ENCODE measurements at regions not wholly inside any gene's neighbourhood (a gene's known extent, or its start where the extent isn't known, plus 50 kb on each side); places are given as distances from the start of the nearest gene placed in this dataset.

GRCh38 chr5:112648264-112648663 lies 89.4 kb upstream of the APC start:
- no peaks in the 10 kb centered on the region for H3K9me3 Mint-ChIP-seq (ENCODE audit: low read depth)
- ATAC-seq = no peak
- H3K4me1 Mint-ChIP-seq = no peaks in the 10 kb centered on the region
- no peak for DNase-seq
- CTCF ChIA-PET = no interaction called here
- H3K4me3 Mint-ChIP-seq = no peak overlapping the region
- H3K36me3 Mint-ChIP-seq = no peaks in the 10 kb centered on the region
- H3K27me3 Mint-ChIP-seq = peaks cover 9% of the 10 kb centered on the region
- H3K27ac Mint-ChIP-seq = no peak overlapping the region

DNA sequence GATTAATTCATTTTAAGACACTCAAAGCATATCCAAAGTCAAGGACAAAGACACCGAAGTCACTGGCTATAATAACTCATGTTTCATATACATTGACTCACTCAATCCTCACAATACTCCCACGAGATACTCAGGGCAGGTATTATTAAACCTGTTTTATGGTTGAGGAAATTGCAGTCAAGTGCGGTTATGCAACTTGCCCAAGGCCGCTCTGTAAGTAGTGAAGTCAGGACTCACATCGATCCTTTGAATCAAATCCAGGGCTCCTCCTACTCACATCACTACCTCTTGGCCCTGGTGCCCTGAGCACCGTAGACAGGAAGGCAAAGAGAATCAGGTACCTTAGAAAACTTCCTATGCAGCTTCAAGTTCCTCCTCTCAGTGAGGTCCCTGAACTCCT lies 87.8 kb upstream of the APC start:
- H3K4me1 Mint-ChIP-seq = no peaks in the 10 kb centered on the region
- CTCF ChIA-PET = no interaction called here
- no peaks in the 10 kb centered on the region for H3K9me3 Mint-ChIP-seq (ENCODE audit: low read depth)
- H3K4me3 Mint-ChIP-seq = no peak overlapping the region
- H3K27ac Mint-ChIP-seq = no peak overlapping the region
- ATAC-seq (no peak), DNase-seq (no peak)
- no peaks in the 10 kb centered on the region for H3K36me3 Mint-ChIP-seq
- H3K27me3 Mint-ChIP-seq = peaks cover 10% of the 10 kb centered on the region

DNA sequence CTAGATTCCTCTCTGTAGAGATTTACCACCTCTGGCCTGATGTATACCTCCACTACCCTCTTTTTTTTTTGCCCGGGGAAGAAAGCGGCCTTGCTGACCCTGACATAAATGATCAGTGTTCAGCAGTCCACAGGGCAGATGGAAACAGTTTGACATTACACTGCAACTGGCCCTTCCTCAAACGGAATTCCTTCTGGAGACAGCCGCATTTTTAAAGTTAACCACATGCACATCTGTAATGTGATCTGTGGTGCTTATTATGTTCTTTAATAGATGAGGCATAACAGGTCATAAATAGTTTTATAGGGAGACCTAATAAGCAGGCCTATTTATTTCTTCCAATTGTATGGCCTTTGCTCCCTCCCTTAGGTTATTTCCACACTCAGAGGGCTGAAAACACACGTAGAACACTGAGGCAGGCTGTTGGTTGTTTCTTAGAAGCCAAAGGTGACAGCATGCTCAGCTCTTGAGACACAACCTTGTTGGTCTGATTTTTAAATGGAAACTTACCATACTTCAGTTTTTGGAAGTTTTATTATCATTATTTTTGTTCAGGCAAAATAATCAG lies 84.0 kb upstream of the APC start:
- CTCF ChIA-PET = no interaction called here
- no peak overlapping the region for H3K27ac Mint-ChIP-seq

GRCh38 chr5:112655513-112655912 lies 82.2 kb upstream of the APC start:
- ATAC-seq (no peak), DNase-seq (no peak)
- Mint-ChIP-seq H3K27me3 (peaks cover 16% of the 10 kb centered on the region), H3K4me1 (no peaks in the 10 kb centered on the region), H3K9me3 (ENCODE audit: low read depth) (peaks cover 6% of the 10 kb centered on the region), H3K36me3 (no peaks in the 10 kb centered on the region), H3K4me3 (no peak overlapping the region), H3K27ac (no peak overlapping the region)
- CTCF ChIA-PET = no interaction called here

More for the DNA sequence above, 84.0 kb upstream of the APC start:
- no peak for ATAC-seq
- no peak overlapping the region for H3K4me3 Mint-ChIP-seq
- H3K9me3 Mint-ChIP-seq (ENCODE audit: low read depth) = no peaks in the 10 kb centered on the region
- no peaks in the 10 kb centered on the region for H3K36me3 Mint-ChIP-seq
- no peak for DNase-seq
- H3K4me1 Mint-ChIP-seq = no peaks in the 10 kb centered on the region
- peaks cover 10% of the 10 kb centered on the region for H3K27me3 Mint-ChIP-seq

GRCh38 chr5:112656451-112656850 lies 81.2 kb upstream of the APC start:
- H3K4me1 Mint-ChIP-seq = no peaks in the 10 kb centered on the region
- H3K4me3 Mint-ChIP-seq = no peak overlapping the region
- H3K36me3 Mint-ChIP-seq = peaks cover 3% of the 10 kb centered on the region
- DNase-seq (no peak), ATAC-seq (no peak)
- CTCF ChIA-PET = no interaction called here
- H3K27me3 Mint-ChIP-seq = peaks cover 25% of the 10 kb centered on the region
- H3K27ac Mint-ChIP-seq = no peak overlapping the region
- H3K9me3 Mint-ChIP-seq (ENCODE audit: low read depth) = peaks cover 8% of the 10 kb centered on the region

GRCh38 chr5:112657804-112658203 lies 79.9 kb upstream of the APC start:
- no peak overlapping the region for H3K4me3 Mint-ChIP-seq
- peaks cover 32% of the 10 kb centered on the region for H3K27me3 Mint-ChIP-seq
- H3K27ac Mint-ChIP-seq = no peak overlapping the region
- ATAC-seq (no peak), DNase-seq (no peak)
- CTCF ChIA-PET = no interaction called here
- no peaks in the 10 kb centered on the region for H3K4me1 Mint-ChIP-seq
- H3K36me3 Mint-ChIP-seq = peaks cover 3% of the 10 kb centered on the region
- H3K9me3 Mint-ChIP-seq (ENCODE audit: low read depth) = peaks cover 8% of the 10 kb centered on the region

DNA sequence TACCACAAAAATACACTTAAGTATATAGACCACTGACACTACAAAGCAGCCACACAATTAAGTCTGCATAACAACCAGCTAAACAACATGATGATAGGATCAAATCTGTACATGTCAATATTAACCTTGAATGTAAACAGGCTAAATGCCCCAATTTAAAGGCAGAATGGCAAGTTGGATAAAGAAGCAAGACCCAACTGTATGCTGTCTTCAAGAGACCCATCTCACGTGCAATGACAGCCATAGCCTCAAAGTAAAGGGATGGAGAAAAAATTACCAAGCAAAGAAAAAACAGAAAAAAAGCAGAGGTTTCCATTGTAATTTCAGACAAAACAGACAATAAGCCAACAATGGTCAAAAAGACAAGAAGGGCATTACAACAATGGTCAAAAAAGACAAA lies 77.3 kb upstream of the APC start:
- H3K36me3 Mint-ChIP-seq = peaks cover 3% of the 10 kb centered on the region
- DNase-seq (no peak), ATAC-seq (no peak)
- no peak overlapping the region for H3K4me3 Mint-ChIP-seq
- no peak overlapping the region for H3K27ac Mint-ChIP-seq
- CTCF ChIA-PET = no interaction called here
- peaks cover 31% of the 10 kb centered on the region for H3K27me3 Mint-ChIP-seq
- peaks cover 8% of the 10 kb centered on the region for H3K9me3 Mint-ChIP-seq (ENCODE audit: low read depth)
- no peaks in the 10 kb centered on the region for H3K4me1 Mint-ChIP-seq

- Mint-ChIP-seq H3K4me3 (no peak overlapping the region), H3K9me3 (ENCODE audit: low read depth) (peaks cover 8% of the 10 kb centered on the region), H3K4me1 (no peaks in the 10 kb centered on the region), H3K27ac (no peak overlapping the region), H3K27me3 (peaks cover 31% of the 10 kb centered on the region), H3K36me3 (peaks cover 3% of the 10 kb centered on the region)
- DNase-seq (no peak), ATAC-seq (no peak)
- CTCF ChIA-PET = no interaction called here
These were observed 74.5 kb upstream of the APC start for GRCh38 chr5:112663146-112663545.

DNA sequence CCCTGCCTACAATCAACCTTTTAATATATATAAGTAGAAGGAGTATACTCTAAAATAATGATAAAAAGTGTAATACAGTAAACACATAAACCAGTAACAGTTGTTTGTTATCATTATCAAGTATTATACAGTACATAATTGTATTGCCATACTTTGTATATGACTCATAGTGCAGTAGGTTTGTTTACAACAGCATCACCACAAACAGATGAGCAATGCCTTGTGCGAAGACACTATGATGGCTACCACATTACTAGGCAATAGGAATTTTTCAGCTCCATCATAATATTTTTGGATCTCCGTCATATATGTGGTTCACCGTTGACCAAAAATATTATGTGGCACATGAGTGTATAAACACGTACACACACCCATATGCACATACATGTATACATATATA lies 69.7 kb upstream of the APC start:
- Mint-ChIP-seq H3K27me3 (peaks cover 20% of the 10 kb centered on the region), H3K27ac (no peak overlapping the region), H3K4me3 (no peak overlapping the region), H3K4me1 (no peaks in the 10 kb centered on the region), H3K36me3 (no peaks in the 10 kb centered on the region), H3K9me3 (ENCODE audit: low read depth) (no peaks in the 10 kb centered on the region)
- CTCF ChIA-PET = no interaction called here
- ATAC-seq (no peak), DNase-seq (no peak)

GRCh38 chr5:112668911-112669310 lies 68.8 kb upstream of the APC start:
- Mint-ChIP-seq H3K9me3 (ENCODE audit: low read depth) (no peaks in the 10 kb centered on the region), H3K4me1 (no peaks in the 10 kb centered on the region), H3K27ac (no peak overlapping the region), H3K27me3 (peaks cover 21% of the 10 kb centered on the region), H3K4me3 (no peak overlapping the region), H3K36me3 (no peaks in the 10 kb centered on the region)
- CTCF ChIA-PET = no interaction called here
- DNase-seq (no peak), ATAC-seq (no peak)

DNA sequence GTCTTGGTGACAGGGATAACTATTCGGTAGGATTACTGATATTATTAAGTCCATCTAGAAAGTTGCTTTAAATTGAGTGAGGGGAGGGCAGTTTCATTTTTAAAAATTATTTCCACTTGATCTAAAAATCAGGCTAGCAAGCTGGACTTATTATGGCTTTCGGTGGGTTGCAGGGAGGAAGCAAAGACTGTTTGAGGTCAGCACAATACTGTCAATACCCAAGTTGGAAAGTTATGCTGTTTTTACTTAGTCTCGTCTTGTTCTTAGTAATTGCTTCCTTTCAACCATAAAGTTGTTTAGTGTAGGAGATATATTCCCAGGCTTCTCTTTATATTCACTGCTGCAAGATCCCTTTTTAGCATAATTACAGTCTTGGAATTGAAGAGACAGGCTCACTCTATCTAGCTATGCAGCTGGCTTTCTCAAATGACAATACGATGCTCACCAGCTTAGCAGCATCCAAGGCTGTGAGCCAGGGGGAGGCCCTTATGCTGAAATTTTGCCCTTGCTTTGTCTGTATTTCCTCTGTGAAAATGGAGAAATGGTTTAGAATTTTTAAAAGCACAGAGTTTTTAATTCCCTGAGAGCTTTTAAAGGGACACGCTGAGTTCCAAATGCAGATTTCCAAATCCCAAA lies 68.2 kb upstream of the APC start:
- ATAC-seq = no peak

DNA sequence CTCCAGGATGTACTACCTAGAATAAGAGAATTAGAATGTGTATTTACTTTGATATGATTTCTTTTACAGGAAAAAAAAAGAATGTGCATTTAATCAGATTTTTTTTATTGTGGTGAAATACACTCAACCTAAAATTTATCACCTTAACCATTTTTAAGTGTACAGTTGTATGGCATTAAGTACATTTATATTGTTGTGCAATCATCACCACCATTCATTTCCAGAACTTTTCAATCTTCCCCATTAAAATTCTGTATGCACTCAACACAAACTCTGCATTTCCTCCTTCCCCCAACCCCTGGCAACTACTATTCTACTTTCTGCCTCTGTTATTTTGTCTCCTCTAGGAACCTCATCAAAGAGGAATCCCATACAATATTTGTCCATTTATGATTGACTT lies 66.0 kb upstream of the APC start:
- CTCF ChIA-PET = no interaction called here
- Mint-ChIP-seq H3K4me3 (no peak overlapping the region), H3K27ac (no peak overlapping the region), H3K9me3 (ENCODE audit: low read depth) (no peaks in the 10 kb centered on the region), H3K27me3 (peaks cover 37% of the 10 kb centered on the region), H3K4me1 (no peaks in the 10 kb centered on the region), H3K36me3 (no peaks in the 10 kb centered on the region)
- ATAC-seq (no peak), DNase-seq (no peak)

More for the DNA sequence above, 68.2 kb upstream of the APC start:
- peaks cover 24% of the 10 kb centered on the region for H3K27me3 Mint-ChIP-seq
- no peaks in the 10 kb centered on the region for H3K4me1 Mint-ChIP-seq
- no peaks in the 10 kb centered on the region for H3K9me3 Mint-ChIP-seq (ENCODE audit: low read depth)
- no peak overlapping the region for H3K4me3 Mint-ChIP-seq
- DNase-seq = no peak
- H3K27ac Mint-ChIP-seq = no peak overlapping the region
- CTCF ChIA-PET = no interaction called here
- no peaks in the 10 kb centered on the region for H3K36me3 Mint-ChIP-seq

GRCh38 chr5:112681481-112681908 lies 56.2 kb upstream of the APC start:
- no peaks in the 10 kb centered on the region for H3K36me3 Mint-ChIP-seq
- DNase-seq (no peak), ATAC-seq (no peak)
- no peaks in the 10 kb centered on the region for H3K9me3 Mint-ChIP-seq (ENCODE audit: low read depth)
- no peak overlapping the region for H3K4me3 Mint-ChIP-seq
- H3K27ac Mint-ChIP-seq = no peak overlapping the region
- H3K4me1 Mint-ChIP-seq = peaks cover 1% of the 10 kb centered on the region
- CTCF ChIA-PET = interaction anchor here (0.6 to 1.4 kb wide), 2 partner anchors 9 to 127 kb away, joined by 3 read pairs; no protein-coding TSS in a partner anchor
- peaks cover 28% of the 10 kb centered on the region for H3K27me3 Mint-ChIP-seq

DNA sequence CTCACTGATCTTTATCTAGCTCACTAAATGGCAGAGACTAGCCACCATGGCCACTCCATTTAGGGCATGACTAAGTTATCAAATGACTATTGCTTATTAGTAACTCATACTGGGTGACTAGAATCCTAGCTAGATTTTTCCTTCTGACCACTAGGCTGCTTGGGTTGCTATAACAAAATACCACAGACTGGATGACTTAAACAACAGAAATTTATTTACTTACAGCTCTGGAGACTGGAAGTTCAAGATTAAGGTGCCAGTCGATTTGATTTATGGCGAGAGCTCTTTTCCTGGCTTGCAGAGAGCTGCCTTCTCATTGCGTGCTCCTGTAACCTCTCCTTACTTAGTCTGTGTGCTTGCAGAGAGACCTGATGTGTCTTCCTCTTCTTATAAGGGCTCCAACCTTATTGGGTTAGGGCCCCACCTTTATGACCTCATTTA lies 55.0 kb upstream of the APC start:
- peaks cover 1% of the 10 kb centered on the region for H3K4me1 Mint-ChIP-seq
- DNase-seq = no peak
- CTCF ChIA-PET = no interaction called here

More for the DNA sequence above, 55.0 kb upstream of the APC start:
- Mint-ChIP-seq H3K9me3 (ENCODE audit: low read depth) (no peaks in the 10 kb centered on the region), H3K27ac (no peak overlapping the region), H3K36me3 (no peaks in the 10 kb centered on the region), H3K4me3 (no peak overlapping the region), H3K27me3 (peaks cover 29% of the 10 kb centered on the region)
- no peak for ATAC-seq

Data from activated CD8-positive, alpha-beta memory T cell treated with anti-CD3 and anti-CD28 coated beads, Interleukin-2, amount 10 ng/mL, durations not matched to agents 7 days and 5 days (primary cell).